ENCODE measurements at regions not wholly inside any gene's neighbourhood (a gene's known extent, or its start where the extent isn't known, plus 50 kb on each side); places are given as distances from the start of the nearest gene placed in this dataset.

DNA sequence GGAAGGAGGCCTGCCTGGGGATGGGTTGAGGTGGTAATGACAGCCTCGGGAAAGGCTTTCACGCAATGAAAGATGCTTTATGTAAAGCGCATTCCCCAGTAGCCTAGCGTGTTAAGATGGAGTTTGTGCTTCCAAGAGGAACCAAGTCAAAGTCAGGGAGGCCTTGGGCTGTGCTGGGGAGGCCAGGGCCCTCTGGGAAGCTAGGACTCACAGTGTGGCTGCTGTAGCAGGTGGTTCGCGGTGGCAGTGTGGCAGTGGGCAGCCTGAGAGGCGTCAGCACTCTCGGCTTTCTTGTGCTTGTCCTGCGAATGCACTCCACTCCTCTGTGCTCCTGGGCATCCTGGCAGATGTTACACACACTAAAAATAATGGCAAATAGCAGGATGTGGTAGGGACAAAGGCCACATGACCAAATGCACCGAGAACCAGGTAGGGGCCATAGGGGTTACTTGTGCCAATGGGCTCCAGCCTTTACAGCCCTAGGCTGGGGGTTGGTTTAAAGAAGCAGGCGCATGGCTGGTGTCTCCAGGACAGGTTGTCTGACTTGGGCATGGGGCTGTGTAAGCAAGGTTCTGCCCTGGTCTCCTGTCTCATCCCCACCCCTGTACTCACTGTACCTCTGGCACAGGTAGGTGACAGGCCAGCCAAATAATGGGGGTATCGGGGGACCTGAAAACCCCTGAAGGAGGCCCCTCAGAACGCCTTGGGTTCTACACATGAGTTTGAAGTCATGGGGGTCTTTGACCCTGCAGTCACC, 154.4 kb upstream of the TWIST2 start (continued):
- TF ChIP-seq ZNF112 (tag by site-specific recombination; IDR thresholded peaks at IDR 0.05) (no peak), ZBTB20 (tag by site-specific recombination; IDR thresholded peaks at IDR 0.05) (no peak)

DNA sequence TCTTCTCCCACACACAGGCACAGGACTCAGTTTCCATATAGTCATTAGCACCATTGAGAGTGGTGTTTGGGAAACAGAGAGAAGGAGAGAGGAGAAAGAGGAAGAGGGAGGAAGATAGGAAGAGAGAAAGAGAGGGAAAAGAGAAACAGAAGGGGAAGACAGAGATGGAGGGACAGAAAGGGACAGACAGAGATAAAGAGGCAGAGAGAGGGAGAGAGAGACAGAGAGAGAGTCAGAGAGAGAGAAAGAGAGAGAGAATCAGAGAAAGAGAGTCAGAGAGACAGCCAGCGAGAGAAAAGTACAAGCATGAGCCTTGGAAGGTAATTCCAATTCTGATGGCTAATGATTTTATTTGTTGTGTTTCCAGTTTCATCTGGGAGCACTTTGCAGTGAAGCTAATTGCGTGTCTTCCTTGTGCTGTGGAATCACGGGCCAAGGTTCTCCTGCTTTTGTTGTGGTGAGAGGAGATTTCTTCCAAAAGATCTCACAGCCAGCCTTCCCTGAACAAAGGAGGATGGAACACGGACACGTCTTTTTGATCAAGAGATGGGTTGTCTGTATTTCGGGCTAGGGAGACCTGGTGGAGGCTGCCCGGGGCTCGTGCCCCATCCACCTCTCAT, 153.6 kb upstream of the TWIST2 start:
- POLR2A ChIA-PET = no interaction called here
- TF ChIP-seq ZNF596 (tag by site-specific recombination; IDR thresholded peaks at IDR 0.05) (peak; percentile 55; the same call in 1 of the 2 replicates), ZNF514 (tag by site-specific recombination; IDR thresholded peaks at IDR 0.05) (no peak), ZNF157 (tag by site-specific recombination; IDR thresholded peaks at IDR 0.05) (no peak), ZNF837 (tag by site-specific recombination; IDR thresholded peaks at IDR 0.05) (no peak), RBAK (tag by site-specific recombination; IDR thresholded peaks at IDR 0.05) (no peak)

DNA sequence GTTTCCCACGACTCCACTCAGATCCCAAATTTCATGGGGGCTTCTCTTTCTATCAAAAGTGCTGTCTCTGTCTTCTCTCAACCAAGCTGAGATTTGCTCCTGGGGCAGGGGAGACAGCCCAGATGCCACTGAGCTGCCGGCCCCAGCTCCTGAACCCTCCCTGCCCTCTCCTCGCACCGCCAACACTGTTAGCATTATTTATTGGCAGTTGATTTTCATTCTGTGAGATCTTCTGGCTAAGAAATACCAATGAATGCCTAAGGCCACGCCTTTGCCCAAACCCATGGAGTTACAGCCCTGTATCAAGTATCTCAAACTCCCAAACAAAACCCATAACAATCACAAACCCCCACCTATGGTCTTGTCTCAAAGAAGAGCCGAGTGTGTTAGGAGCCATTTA, 153.0 kb upstream of the TWIST2 start:
- Histone ChIP-seq H3K9me3 (ENCODE audit: control insufficient read depth, insufficient read depth, low read depth, low read length) (no peaks in the 10 kb centered on the region), H3K27ac (ENCODE audit: extremely low read depth, low read depth, low read length) (no peak overlapping the region), H3K4me3 (ENCODE audit: low read depth, low read length) (no peak overlapping the region), H3K36me3 (ENCODE audit: control insufficient read depth in 2 of 2, insufficient read depth in 1 of 2, low read length in 2 of 2) (no peaks in the 10 kb centered on the region), H3K4me1 (ENCODE audit: control insufficient read depth, insufficient read depth, low read length) (no peaks in the 10 kb centered on the region)
- ChIA-PET POLR2A (no interaction called here), CTCF (interaction anchor here (0.6 kb wide), 1 partner anchor 338 kb away, joined by 3 read pairs; no protein-coding TSS in a partner anchor)
- no peak for TF ChIP-seq ZNF785 (tag by site-specific recombination; IDR thresholded peaks at IDR 0.05)
- TF ChIP-seq ZNF311 (tag by site-specific recombination; IDR thresholded peaks at IDR 0.05; ENCODE audit: borderline replicate concordance) = no peak

More for the DNA sequence above, 153.6 kb upstream of the TWIST2 start:
- H3K27ac ChIP-seq (ENCODE audit: extremely low read depth, low read depth, low read length) = no peak overlapping the region
- H3K9me3 ChIP-seq (ENCODE audit: control insufficient read depth, insufficient read depth, low read depth, low read length) = no peaks in the 10 kb centered on the region
- CTCF ChIA-PET = no interaction called here
- H3K36me3 ChIP-seq (ENCODE audit: control insufficient read depth in 2 of 2, insufficient read depth in 1 of 2, low read length in 2 of 2) = no peaks in the 10 kb centered on the region
- no peaks in the 10 kb centered on the region for H3K4me1 ChIP-seq (ENCODE audit: control insufficient read depth, insufficient read depth, low read length)
- no peak overlapping the region for H3K4me3 ChIP-seq (ENCODE audit: low read depth, low read length)

DNA sequence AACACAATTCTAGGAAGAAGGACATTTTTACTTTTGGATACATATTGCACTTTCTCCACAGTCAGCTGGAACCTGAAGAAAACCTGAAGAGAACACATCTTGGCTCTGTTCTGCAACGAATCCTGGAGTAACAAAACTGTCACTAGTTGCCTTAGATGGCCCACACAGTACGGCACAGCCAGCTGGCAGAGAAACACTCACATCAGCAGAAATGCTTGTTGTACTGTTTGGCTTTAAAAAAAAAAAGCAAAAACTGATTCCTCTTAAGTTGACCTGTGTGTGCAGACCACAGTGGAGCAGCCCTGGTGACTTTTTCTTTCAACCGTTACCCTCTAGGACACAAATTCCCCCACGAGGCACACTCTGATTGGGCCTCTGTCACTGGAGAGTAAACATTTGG, 152.3 kb upstream of the TWIST2 start:
- CTCF ChIA-PET = interaction anchor here (0.6 to 1.2 kb wide), 3 partner anchors 25 to 430 kb away, joined by 3 read pairs; no protein-coding TSS in a partner anchor
- TF ChIP-seq, protein P1, sequence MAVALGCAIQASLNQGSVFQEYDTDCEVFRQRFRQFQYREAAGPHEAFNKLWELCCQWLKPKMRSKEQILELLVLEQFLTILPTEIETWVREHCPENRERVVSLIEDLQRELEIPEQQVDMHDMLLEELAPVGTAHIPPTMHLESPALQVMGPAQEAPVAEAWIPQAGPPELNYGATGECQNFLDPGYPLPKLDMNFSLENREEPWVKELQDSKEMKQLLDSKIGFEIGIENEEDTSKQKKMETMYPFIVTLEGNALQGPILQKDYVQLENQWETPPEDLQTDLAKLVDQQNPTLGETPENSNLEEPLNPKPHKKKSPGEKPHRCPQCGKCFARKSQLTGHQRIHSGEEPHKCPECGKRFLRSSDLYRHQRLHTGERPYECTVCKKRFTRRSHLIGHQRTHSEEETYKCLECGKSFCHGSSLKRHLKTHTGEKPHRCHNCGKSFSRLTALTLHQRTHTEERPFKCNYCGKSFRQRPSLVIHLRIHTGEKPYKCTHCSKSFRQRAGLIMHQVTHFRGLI (tag by site-specific recombination; IDR thresholded peaks at IDR 0.05) = no peak
- TF ChIP-seq EGR2 (tag by site-specific recombination; IDR thresholded peaks at IDR 0.05; ENCODE audit: low read depth) = no peak
- no peak for TF ChIP-seq ZNF223 (tag by site-specific recombination; IDR thresholded peaks at IDR 0.05)
- TF ChIP-seq, protein P2, sequence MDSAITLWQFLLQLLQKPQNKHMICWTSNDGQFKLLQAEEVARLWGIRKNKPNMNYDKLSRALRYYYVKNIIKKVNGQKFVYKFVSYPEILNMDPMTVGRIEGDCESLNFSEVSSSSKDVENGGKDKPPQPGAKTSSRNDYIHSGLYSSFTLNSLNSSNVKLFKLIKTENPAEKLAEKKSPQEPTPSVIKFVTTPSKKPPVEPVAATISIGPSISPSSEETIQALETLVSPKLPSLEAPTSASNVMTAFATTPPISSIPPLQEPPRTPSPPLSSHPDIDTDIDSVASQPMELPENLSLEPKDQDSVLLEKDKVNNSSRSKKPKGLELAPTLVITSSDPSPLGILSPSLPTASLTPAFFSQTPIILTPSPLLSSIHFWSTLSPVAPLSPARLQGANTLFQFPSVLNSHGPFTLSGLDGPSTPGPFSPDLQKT (IDR thresholded peaks at IDR 0.05; ENCODE audit: borderline replicate concordance, low read depth, low read length) = no peak
- no peak for TF ChIP-seq ZNF558 (tag by site-specific recombination; IDR thresholded peaks at IDR 0.05)
- TF ChIP-seq ZNF121 (tag by site-specific recombination; IDR thresholded peaks at IDR 0.05) = no peak
- TF ChIP-seq ZNF530 (tag by site-specific recombination; IDR thresholded peaks at IDR 0.05; ENCODE audit: low read depth) = no peak
- no peak for TF ChIP-seq ZNF311 (tag by site-specific recombination; IDR thresholded peaks at IDR 0.05; ENCODE audit: borderline replicate concordance)
- TF ChIP-seq, protein P3, sequence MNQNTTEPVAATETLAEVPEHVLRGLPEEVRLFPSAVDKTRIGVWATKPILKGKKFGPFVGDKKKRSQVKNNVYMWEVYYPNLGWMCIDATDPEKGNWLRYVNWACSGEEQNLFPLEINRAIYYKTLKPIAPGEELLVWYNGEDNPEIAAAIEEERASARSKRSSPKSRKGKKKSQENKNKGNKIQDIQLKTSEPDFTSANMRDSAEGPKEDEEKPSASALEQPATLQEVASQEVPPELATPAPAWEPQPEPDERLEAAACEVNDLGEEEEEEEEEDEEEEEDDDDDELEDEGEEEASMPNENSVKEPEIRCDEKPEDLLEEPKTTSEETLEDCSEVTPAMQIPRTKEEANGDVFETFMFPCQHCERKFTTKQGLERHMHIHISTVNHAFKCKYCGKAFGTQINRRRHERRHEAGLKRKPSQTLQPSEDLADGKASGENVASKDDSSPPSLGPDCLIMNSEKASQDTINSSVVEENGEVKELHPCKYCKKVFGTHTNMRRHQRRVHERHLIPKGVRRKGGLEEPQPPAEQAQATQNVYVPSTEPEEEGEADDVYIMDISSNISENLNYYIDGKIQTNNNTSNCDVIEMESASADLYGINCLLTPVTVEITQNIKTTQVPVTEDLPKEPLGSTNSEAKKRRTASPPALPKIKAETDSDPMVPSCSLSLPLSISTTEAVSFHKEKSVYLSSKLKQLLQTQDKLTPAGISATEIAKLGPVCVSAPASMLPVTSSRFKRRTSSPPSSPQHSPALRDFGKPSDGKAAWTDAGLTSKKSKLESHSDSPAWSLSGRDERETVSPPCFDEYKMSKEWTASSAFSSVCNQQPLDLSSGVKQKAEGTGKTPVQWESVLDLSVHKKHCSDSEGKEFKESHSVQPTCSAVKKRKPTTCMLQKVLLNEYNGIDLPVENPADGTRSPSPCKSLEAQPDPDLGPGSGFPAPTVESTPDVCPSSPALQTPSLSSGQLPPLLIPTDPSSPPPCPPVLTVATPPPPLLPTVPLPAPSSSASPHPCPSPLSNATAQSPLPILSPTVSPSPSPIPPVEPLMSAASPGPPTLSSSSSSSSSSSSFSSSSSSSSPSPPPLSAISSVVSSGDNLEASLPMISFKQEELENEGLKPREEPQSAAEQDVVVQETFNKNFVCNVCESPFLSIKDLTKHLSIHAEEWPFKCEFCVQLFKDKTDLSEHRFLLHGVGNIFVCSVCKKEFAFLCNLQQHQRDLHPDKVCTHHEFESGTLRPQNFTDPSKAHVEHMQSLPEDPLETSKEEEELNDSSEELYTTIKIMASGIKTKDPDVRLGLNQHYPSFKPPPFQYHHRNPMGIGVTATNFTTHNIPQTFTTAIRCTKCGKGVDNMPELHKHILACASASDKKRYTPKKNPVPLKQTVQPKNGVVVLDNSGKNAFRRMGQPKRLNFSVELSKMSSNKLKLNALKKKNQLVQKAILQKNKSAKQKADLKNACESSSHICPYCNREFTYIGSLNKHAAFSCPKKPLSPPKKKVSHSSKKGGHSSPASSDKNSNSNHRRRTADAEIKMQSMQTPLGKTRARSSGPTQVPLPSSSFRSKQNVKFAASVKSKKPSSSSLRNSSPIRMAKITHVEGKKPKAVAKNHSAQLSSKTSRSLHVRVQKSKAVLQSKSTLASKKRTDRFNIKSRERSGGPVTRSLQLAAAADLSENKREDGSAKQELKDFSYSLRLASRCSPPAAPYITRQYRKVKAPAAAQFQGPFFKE (tag by site-specific recombination; IDR thresholded peaks at IDR 0.05; ENCODE audit: borderline replicate concordance) = no peak
- TF ChIP-seq, protein P4, sequence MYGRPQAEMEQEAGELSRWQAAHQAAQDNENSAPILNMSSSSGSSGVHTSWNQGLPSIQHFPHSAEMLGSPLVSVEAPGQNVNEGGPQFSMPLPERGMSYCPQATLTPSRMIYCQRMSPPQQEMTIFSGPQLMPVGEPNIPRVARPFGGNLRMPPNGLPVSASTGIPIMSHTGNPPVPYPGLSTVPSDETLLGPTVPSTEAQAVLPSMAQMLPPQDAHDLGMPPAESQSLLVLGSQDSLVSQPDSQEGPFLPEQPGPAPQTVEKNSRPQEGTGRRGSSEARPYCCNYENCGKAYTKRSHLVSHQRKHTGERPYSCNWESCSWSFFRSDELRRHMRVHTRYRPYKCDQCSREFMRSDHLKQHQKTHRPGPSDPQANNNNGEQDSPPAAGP (tag by site-specific recombination; IDR thresholded peaks at IDR 0.05) = no peak
- TF ChIP-seq ZNF747 (tag by site-specific recombination; IDR thresholded peaks at IDR 0.05) = no peak

More for the DNA sequence above, 152.3 kb upstream of the TWIST2 start:
- H3K4me1 ChIP-seq (ENCODE audit: control insufficient read depth, insufficient read depth, low read length) = no peaks in the 10 kb centered on the region
- POLR2A ChIA-PET = no interaction called here
- H3K9me3 ChIP-seq (ENCODE audit: control insufficient read depth, insufficient read depth, low read depth, low read length) = no peaks in the 10 kb centered on the region
- no peak overlapping the region for H3K4me3 ChIP-seq (ENCODE audit: low read depth, low read length)
- H3K36me3 ChIP-seq (ENCODE audit: control insufficient read depth in 2 of 2, insufficient read depth in 1 of 2, low read length in 2 of 2) = no peaks in the 10 kb centered on the region
- H3K27ac ChIP-seq (ENCODE audit: extremely low read depth, low read depth, low read length) = no peak overlapping the region
